AG09319 (cell line): ENCODE measurements at regions not wholly inside any gene's neighbourhood (a gene's known extent, or its start where the extent isn't known, plus 50 kb on each side); places are given as distances from the start of the nearest gene placed in this dataset.
"Not testable (repeated sequence)": the region's sequence is repeated elsewhere in the genome, so short reads cannot be mapped to it uniquely, and the experiment has no call there.

Source experiments
- DNase-seq: peaks from one replicate; pipeline ENCODE4 v3.0.0-alpha.2; 2010; ENCODE audit warnings: low read depth; ENCODE audit errors: extremely low read depth
- CTCF ChIP-seq: IDR thresholded peaks from 2 replicates; pipeline ENCODE4 v1.5.1; 2011; ENCODE audit warnings: low read depth, mild to moderate bottlenecking, inconsistent platforms, low read length, moderate library complexity

GRCh38 chrX:42366181-42366580 lies 411.8 kb downstream of the PPP1R2C start:
- no peak for TF ChIP-seq CTCF
- no peak for DNase-seq

GRCh38 chrX:42362219-42362618 lies 415.7 kb downstream of the PPP1R2C start:
- no peak for DNase-seq
- TF ChIP-seq CTCF, result no peak

GRCh38 chrX:42342981-42343380 lies 419.6 kb upstream of the CASK start:
- DNase-seq, result not testable (repeated sequence)
